ENCODE measurements at regions not wholly inside any gene's neighbourhood (a gene's known extent, or its start where the extent isn't known, plus 50 kb on each side); places are given as distances from the start of the nearest gene placed in this dataset.

DNA sequence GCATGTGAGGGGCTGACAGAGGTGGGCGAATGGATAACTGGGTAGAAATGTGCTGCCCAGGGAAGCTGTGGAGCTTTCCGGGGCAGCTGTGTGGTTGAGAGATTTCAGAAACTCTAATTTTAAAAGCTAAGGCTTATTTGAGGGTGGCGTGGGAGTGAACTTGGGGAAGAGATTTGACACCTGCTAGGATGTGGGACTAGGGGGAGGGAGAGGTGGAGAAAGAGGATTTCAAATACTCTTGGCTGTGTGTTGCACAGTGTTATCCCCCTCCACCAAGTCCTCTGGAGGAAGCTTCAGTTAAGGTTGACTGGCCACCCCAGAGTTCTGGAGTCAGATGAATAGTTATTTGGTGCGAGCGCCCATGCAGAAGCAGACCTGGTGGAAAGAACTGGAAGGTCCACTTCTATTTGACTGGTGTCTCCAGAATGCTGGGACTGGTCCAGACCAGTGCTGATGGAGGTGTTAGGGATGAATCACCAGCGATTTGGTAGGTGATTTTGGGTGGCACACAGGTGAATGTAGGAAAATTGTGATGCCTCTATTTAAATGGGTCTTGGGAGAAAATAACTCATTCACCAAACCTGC is 72.8 kb upstream of the ALX4 start:
- TF ChIP-seq POLR2A (IDR thresholded peaks at IDR 0.05) (no peak), CTCF (IDR thresholded peaks at IDR 0.05) (no peak)
